HG02642 (cell line): ENCODE measurements at regions not wholly inside any gene's neighbourhood (a gene's known extent, or its start where the extent isn't known, plus 50 kb on each side); places are given as distances from the start of the nearest gene placed in this dataset.
"Not testable (repeated sequence)": the region's sequence is repeated elsewhere in the genome, so short reads cannot be mapped to it uniquely, and the experiment has no call there.

Experiments
- ATAC-seq: cut with Tn5 transposase; IDR thresholded peaks from one replicate; pipeline ENCODE4 v1.9.1; 2021; ENCODE audit warnings: mild to moderate bottlenecking; ENCODE audit not compliant: unreplicated experiment, poor library complexity

- no peak for ATAC-seq
These were observed 188.0 kb upstream of the SLC16A7 start for GRCh38 chr12:59407799-59408198.

- no peak for ATAC-seq
These were observed 189.8 kb upstream of the SLC16A7 start for GRCh38 chr12:59405992-59406391.

GRCh38 chr12:59404109-59404650, 191.6 kb upstream of the SLC16A7 start:
- no peak for ATAC-seq

- peak; percentile 76 for ATAC-seq
These were observed 192.4 kb upstream of the SLC16A7 start for GRCh38 chr12:59403259-59403932.

- ATAC-seq = no peak
These were observed 194.0 kb upstream of the SLC16A7 start for GRCh38 chr12:59401862-59402261.

GRCh38 chr12:59398164-59398563, 197.7 kb upstream of the SLC16A7 start:
- ATAC-seq = no peak

GRCh38 chr12:59396919-59397318, 198.9 kb upstream of the SLC16A7 start:
- no peak for ATAC-seq

- no peak for ATAC-seq
These were observed 199.3 kb upstream of the SLC16A7 start for GRCh38 chr12:59396519-59396918.

GRCh38 chr12:59395310-59395709, 200.5 kb upstream of the SLC16A7 start:
- ATAC-seq = not testable (repeated sequence)

GRCh38 chr12:59393506-59393905, 202.3 kb upstream of the SLC16A7 start:
- no peak for ATAC-seq

GRCh38 chr12:59389968-59390576, 205.8 kb upstream of the SLC16A7 start:
- no peak for ATAC-seq

- no peak for ATAC-seq
These were observed 207.1 kb upstream of the SLC16A7 start for GRCh38 chr12:59388694-59389093.

GRCh38 chr12:59388176-59388575, 207.7 kb upstream of the SLC16A7 start:
- ATAC-seq = no peak

GRCh38 chr12:59386236-59386635, 209.6 kb upstream of the SLC16A7 start:
- no peak for ATAC-seq

GRCh38 chr12:59383079-59383822, 212.6 kb upstream of the SLC16A7 start:
- no peak for ATAC-seq

- no peak for ATAC-seq
These were observed 213.3 kb upstream of the SLC16A7 start for GRCh38 chr12:59382282-59383078.

GRCh38 chr12:59381106-59381505, 214.7 kb upstream of the SLC16A7 start:
- ATAC-seq = no peak

GRCh38 chr12:59375633-59376032, 220.2 kb upstream of the SLC16A7 start:
- no peak for ATAC-seq

- ATAC-seq = no peak
These were observed 221.0 kb upstream of the SLC16A7 start for GRCh38 chr12:59374783-59375182.

GRCh38 chr12:59372956-59373355, 222.9 kb upstream of the SLC16A7 start:
- ATAC-seq = no peak
